HepG2 (cell line): ENCODE measurements at regions not wholly inside any gene's neighbourhood (a gene's known extent, or its start where the extent isn't known, plus 50 kb on each side); places are given as distances from the start of the nearest gene placed in this dataset.

Experiments
- CTCF ChIP-seq: sonication (generic); formaldehyde crosslinking; IDR thresholded peaks from 2 replicates; pipeline ENCODE4 v1.5.0; 2020; ENCODE audit warnings: mild to moderate bottlenecking, missing genetic modification reagents, moderate library complexity
- HDAC6 ChIP-seq: fragments of 200-600 bp; sonication (generic); IDR thresholded peaks from 2 replicates; pipeline ENCODE4 v1.7.0; 2017; ENCODE audit warnings: mild to moderate bottlenecking, antibody characterized with exemption, low read length, low read depth
- HMG20A ChIP-seq: IDR thresholded peaks from 2 replicates; pipeline ENCODE4 v1.6.1; 2016; ENCODE audit warnings: borderline replicate concordance
- NBN ChIP-seq: fragments of 450-650 bp; conservative IDR thresholded peaks from 2 replicates; pipeline ENCODE4 v1.6.1; 2017
- NFIB ChIP-seq: sonication (generic); formaldehyde crosslinking; IDR thresholded peaks from 2 replicates; pipeline ENCODE4 v1.9.0; 2021; ENCODE audit warnings: missing genetic modification reagents, mild to moderate bottlenecking, borderline replicate concordance
- POLR2A ChIP-seq, 2 experiments: IDR thresholded peaks; 2 replicates each; pipeline ENCODE4 v1.6.1; 2011; ENCODE audit warnings: low read depth in 2 of 2, low read length in 2 of 2, mild to moderate bottlenecking in 1 of 2, moderate library complexity in 1 of 2; ENCODE audit not compliant: insufficient read depth in 1 of 2
- SAFB2 ChIP-seq: sonication (generic); formaldehyde crosslinking; IDR thresholded peaks from 2 replicates; pipeline ENCODE4 v1.5.1; 2020; ENCODE audit warnings: missing genetic modification reagents, low read depth, mild to moderate bottlenecking, borderline replicate concordance
- ZKSCAN1 ChIP-seq: fragments of 150-350 bp; IDR thresholded peaks from 2 replicates; pipeline ENCODE4 v1.6.1; 2014; ENCODE audit warnings: low read length

- TF ChIP-seq SAFB2 (CRISPR knock-in tag) (no peak), POLR2A (IDR thresholded peaks at IDR 0.05; ENCODE audit: insufficient read depth in 1 of 2, low read depth in 2 of 2, low read length in 2 of 2) (no peak), HDAC6 (no peak), NFIB (CRISPR knock-in tag) (no peak), NBN (no peak), ZKSCAN1 (no peak), CTCF (CRISPR knock-in tag) (no peak), HMG20A (no peak)
These were observed 437.1 kb upstream of the CTSO start for GRCh38 chr4:156390599-156391324.
